SK-MEL-5 (cell line): ENCODE measurements at regions not wholly inside any gene's neighbourhood (a gene's known extent, or its start where the extent isn't known, plus 50 kb on each side); places are given as distances from the start of the nearest gene placed in this dataset.
A peak's percentile ranks its signal among the peaks of the same experiment; 100 is the strongest.

Experiments used
- DNase-seq: peaks from one replicate; pipeline ENCODE4 v3.0.0-alpha.2; 2016; ENCODE audit warnings: low read depth, low spot score
- in situ Hi-C: cut with HindIII; loops from 2 replicates; pipeline ENCODE4 v1.10.0; 2016; ENCODE audit warnings: low sequenced_read_pairs, high pct_unique_total_duplicates, low pct_unique_long_range_greater_than_20kb

DNA sequence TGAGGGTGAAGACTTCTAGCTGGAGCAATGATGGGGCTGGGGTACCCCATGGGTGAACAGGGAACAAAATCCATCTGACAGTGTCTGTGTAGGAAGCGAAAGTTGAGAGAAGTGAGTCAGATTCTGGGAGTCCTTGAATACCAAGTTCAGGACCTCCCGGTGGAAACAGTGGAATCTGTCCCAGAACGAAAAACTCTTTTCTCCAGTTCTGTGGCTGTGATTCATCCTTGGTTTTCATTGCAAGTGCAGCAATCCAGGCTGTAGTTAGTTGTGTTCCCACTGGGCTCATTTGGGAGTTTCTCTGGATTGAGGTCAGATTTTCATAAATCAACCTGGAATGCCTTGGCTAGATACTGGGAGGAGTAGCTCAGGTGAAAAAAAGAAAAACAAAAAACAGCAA lies 120.7 kb downstream of the C12orf75 start:
- no peak for DNase-seq
- in situ Hi-C loops, result no loop called here

DNA sequence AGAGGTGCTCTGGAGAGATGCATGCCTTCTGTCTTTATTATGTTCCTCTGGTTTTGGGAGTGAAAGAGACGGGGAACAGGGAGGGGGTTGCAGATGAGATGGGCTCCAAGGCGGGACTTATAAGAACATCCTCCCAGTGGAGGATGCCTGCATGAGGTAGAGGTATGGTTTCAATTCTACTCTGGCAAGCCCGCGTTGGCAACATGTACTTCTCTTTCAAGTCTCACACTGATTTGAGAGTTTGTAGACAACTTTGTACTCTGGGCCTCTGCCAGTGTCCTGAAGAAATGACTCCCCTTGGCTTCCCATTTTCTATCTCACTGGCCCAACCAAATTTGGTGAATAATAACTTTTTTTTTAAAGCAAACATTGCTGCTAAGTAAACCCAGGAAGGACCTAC lies 121.3 kb downstream of the C12orf75 start:
- in situ Hi-C loops, result no loop called here
- no peak for DNase-seq

DNA sequence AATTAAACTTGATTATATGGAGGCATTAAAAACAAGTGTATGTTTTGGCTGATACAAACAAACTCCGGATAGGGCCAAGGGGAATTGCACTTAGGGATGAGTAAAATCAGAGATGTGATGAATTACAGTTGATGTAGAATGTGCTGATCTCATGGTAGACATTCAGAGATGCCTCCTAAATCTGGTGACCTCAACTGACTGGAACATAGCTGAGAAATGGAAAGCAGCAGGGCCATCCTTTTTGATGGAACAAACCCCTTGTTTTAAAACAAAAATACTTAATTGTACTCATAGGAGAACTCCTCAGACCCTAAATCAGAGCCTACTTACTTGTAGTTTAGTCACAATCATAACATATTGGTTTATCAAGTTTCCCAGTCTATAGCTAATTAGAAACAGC lies 122.8 kb downstream of the C12orf75 start:
- DNase-seq, result no peak
- in situ Hi-C loops, result no loop called here

DNA sequence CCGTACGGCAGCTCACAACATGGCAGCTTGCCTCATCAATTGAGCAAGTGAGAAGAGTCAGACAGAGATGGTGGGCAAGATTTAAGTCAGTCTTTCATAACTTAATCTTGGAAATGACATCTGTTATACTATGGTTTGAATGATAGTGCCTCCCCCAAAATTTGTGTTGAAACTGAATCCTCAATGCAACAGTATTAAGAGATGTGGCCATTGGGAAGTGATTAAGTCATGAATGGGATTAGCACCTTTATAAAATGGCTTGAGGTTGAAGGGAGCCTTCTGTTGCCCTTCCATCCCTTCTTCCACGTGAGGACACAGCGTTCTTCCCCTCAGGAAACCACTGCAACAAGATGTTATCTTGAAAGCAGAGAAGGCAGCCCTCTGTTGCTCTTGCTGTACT lies 124.2 kb downstream of the C12orf75 start:
- in situ Hi-C loops, result no loop called here

DNA sequence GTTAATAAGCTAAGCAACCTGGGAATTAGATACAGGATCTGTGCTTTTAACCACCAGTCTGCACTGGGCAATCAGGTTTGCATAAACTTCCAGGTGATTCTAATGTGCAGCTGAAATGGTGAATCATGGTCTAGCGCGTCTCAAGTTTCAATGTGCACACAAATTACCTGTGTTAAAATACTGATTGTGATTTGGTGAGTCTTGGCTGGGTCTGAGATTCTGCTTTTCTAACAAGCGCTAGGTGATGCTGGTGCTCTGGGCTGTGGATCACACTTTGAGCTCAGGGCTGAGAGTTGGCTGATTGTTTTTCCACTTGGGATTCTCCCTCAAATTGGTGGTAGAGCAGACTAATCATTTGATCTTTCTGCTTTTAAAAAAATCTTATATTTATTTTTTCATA lies 124.8 kb downstream of the C12orf75 start:
- in situ Hi-C loops, result no loop called here
- peak; percentile 8 for DNase-seq

More for the DNA sequence above, 124.2 kb downstream of the C12orf75 start:
- DNase-seq, result no peak

DNA sequence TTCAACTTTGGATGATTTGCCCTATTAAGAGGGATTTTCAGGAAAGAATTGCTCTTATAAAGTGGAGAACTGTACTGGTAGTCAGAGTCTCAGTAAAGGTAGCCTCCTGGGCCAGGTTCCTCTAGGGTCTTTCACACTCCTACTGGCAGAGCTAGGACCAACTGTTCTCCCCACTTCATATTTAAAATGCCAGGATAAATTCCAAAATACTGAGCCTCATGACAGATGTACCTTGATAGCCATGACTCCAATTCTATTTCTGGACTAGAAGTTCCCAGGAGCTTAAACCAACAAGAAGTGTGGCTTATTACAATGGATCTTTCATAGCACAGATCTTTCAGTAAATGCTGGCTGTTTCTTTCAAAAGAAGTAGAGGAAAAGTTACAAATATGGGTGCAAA lies 126.5 kb downstream of the C12orf75 start:
- in situ Hi-C loops, result no loop called here
- no peak for DNase-seq

DNA sequence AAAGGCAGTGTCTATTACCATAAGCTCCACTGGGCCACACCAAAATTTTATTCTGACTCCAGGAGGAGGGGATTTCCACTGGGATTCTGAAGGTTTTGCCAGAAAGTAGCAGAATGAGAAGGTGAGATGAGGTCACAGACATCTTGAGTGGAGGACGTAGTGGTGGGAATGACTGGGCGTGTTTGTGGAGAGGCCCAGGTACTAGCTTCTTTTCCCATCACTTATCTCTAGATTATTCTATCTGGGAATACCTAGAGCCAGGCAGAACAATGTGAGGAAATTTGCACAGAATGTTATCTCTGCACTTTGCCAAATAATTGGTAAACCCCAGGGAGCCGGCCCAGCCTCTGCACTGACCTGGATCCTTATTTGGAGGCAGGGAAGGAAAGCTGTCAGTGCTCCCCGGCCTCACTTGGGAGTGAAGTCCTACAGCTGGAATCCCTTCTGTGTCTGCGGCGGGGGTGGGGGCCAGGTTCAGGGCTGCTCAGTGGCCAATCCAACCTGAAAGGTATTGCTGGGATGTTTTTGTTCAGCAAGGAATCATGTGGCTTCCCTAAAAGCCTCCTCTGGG lies 129.4 kb downstream of the C12orf75 start:
- in situ Hi-C loops, result no loop called here
- no peak for DNase-seq

DNA sequence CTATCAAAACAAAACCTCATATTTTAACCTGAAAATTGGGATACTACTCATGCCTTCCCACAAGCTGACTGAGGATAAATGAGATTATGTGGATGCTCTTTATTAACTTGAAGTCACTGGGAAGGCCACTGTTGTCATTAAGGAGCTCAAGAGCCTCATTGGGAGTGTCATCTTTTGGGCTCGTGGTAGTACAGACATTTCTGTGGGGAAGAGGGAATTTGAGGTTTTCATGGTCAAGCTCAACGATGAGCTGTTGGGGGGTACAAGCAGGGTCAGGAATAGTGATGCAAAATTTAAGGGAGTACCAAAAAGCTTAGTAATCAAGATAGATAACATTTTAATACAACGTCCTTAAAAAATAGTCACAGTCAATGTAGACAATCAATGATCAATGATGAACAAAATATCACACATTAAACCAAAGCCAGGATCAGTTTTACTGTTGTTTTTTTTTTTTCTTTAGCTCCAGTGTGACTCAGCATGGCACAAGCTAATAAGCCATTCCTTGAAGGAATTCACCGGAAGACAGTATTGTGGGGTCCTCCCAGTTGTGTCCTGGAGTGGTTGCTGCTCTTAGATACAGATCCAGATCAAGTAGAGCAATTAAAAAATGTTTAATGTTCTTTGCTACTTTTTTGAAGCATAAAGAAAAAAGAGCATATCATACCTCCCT lies 130.9 kb downstream of the C12orf75 start:
- in situ Hi-C loops, result no loop called here
- no peak for DNase-seq

DNA sequence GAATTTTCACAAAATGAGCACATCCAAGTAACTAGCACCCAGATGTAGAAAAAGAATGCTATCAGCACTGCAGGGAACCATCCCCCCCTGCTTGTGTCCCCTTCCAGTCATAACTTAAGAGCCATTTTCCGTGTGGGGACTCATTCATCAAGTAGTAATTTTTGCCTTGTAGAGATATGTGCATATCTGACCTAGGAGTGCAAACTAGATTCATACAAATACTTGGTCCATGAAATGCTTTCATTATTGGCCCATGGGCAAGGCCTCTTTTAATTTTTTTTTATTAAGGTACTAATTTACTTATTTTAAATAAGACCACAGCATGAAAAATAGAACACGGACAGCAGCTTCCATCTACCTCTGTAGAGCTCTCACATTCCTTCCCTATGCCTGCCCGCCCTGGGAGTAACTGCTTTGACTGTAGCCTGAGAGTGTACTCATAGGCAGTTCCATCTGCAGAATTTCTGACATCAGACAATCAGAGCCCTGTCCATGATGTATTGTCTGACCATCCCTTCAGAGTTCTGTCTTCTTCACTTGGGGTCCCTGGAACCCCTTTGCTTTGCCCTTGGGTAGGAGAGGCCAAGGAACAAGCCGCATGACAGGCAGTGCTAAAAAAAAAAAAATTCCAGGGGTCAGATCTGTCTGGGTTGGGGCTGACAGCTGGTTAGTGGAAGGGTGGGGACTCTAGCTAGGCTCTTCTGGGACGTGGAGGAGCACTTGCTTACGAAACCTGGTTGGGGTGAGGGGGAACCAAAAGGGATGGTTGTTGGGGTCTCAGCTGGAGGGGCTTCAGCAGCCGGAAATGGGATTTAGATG lies 131.7 kb downstream of the C12orf75 start:
- in situ Hi-C loops, result no loop called here
- no peak for DNase-seq

DNA sequence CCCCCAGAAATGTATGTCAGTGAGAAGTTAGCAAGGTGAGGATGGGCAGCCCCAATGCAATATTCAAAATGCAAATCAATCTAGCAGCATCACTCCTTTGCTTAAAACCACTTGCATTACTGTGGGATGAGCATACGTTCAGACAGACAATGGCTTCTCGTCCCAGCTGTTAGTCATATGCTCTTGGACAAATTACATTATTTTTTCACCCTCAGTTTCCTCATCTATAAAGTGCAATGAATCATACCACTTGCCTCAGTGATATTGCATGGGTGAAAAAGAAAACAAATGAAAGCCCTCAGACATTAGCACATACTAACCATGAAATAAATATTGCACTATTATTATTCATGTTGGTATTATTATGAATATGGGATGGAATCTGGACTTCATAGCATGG lies 132.3 kb downstream of the C12orf75 start:
- DNase-seq, result no peak
- in situ Hi-C loops, result no loop called here

DNA sequence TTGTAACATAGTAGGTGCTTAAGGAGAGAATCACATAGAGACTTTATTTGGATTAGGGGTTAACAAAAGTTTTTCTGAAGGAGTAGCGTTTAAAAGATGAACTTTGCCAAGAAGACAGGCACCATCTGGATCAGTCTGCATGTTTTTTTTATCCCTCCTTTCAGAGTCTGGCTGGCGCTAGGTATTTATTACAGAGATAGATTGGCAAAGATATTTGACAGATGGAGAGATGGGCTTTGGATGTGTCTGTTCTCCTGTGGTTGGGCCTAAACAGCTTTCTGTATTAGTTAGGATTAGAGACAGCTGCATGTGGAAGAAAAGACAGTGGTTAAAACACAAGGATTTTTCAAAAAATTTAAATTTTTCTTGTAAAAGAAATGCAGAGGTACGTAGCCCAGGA lies 133.9 kb downstream of the C12orf75 start:
- no peak for DNase-seq
- in situ Hi-C loops, result no loop called here

DNA sequence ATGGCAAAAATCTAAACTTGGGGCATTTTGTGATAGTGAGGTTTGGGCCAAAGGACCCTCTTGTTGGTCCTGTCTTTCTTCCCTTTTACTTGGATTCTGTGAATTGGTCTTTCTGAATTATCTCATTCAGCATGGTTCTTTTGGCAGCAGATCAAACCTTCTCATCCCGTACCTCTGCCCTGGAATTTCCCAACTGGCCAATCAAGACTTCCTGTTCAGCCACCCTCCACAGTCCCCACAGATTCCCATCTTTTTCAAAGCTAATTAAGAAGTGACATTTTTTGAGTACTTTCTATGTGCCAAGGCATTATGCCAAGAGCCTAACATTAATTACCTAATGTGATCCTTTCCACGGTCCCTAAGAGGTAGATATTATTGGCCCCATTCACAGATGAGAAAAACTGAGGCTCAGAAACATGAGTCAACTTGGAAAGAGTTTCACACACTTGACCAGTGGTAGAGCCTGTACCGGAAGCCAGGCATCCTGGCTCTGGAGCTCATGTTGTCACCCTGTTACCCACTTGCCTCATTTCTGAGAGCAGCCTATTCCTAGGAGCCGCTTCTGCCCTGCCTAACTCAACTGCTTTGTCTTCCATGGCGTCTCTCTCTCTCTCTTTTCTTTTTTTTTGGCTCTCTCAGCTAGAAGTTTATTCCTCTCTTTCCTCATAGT lies 135.9 kb downstream of the C12orf75 start:
- DNase-seq, result no peak
- in situ Hi-C loops, result no loop called here

DNA sequence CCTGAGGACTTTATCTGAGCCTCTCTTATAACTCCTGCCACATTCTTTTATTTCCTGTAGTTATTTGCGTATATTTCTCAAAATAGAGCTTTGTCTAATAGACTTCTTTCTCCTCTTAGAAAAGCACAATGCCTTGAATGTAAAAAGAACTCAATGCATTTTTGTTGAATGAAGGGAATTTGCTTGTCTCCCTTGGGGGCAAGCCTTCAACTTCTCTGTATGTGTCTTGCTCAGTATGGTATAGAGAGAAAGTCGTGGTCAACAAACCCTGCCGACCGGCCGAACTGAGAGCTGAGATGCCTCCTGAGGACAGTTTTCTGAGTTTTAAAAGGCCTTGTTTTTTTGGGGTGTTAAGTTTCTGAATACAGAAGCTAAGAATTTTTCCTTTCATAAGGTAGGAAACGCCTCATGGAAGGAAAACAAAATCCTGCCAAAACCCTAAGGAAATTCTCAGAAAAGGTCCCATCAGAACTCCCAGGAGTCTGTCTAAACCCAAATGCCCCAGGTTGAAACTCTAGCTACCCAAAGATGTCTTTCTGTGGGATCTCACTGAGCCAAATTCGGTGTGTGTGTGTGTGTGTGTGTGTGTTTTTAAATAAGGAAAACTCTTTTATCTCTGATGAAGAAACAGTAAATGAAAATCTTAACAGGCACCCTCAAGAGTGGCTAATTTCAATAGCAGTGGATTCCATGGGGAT lies 136.6 kb downstream of the C12orf75 start:
- in situ Hi-C loops, result no loop called here
- DNase-seq, result peak; percentile 41

DNA sequence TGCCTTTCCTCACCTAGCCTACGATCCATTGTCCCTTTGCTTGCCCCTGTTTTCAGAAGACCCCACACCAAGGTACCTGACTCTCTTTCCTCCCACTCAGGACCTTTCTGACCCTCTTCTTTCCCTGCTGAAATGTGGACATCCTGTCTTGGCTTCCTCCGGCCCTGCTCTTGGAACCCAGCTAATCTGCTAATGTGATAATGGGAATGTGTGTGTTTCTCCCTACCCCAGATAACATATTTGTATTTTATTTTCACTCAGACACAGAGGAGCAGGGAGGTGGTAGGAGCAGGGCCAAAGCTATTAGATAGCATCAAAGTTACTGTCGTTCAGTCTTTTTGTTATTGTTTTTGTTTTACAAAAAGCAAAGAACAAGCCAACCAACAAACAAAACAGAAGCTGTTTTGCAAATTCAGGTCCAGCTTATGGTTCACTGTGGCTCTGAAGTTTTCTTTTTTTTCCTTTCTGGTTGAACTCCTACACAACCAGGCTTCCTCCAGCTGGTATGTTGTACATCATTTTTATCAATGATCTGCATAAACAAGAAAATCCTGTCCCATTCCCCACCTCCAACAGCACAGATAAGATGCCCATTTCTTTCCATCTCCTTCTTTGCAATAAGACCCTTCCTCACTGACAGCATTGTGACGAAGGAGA lies 137.3 kb downstream of the C12orf75 start:
- in situ Hi-C loops, result no loop called here
- DNase-seq, result no peak

DNA sequence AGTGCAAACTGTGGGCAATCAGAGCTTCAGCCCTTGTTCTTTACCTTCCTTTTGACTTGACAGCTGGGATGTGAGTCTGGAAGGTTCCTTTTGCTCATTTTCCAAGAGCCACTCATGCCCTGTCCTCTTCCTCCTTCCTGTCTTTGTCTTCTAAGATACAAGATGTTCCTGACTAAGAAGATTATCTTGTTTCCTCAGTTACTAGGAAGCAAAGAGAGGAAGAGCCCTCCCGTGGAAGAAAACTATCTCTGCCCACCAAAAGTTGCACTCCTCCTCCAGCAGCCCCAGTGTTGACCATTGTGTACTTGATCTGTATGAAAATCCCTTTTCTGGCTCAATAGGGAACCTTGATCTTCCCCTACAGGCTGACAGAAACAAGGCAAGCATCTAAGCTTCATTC lies 138.0 kb downstream of the C12orf75 start:
- no peak for DNase-seq
- in situ Hi-C loops, result no loop called here

DNA sequence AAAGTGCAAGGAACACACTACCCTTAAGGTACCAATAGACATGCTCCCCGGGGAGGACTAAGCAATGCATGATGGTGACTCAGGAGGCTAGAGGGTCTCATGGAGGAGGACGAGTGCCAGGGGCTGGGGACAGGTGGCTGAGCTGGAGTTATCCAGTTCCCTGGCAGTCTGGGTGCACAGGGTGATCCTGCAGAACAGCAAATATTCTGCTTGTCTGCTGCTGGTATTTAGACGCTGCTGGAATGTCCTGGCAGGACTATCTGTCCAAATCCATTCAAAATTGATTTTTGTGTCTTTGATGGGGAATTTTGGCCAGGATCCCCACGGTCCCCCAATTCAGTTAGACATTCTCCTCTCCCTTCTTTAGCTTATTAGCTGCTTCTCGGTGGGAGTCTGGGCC lies 138.7 kb downstream of the C12orf75 start:
- in situ Hi-C loops, result no loop called here
- DNase-seq, result no peak

DNA sequence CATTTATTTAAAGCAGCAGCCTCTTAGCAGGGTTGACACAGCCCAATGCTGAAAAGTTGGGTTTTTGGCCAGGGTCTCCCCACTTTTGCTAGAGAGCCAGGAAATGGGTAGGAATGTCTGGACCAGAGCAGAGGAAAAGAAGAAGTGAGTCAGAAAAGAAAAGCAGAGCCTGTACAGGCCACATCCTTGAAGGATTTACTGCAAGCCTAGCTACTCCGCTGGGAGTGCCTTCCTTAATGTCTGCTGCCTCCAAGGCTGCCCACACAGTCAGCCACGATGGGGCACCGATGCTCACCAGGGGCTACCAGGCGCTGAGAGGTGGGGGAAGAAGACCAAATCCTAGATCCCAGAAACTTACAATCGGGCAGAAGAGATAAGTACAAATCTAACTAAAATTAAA lies 139.2 kb downstream of the C12orf75 start:
- DNase-seq, result no peak
- in situ Hi-C loops, result no loop called here
